ENCODE measurements at regions not wholly inside any gene's neighbourhood (a gene's known extent, or its start where the extent isn't known, plus 50 kb on each side); places are given as distances from the start of the nearest gene placed in this dataset.

GRCh38 chr9:13816837-13817236 is 497.1 kb downstream of the NFIB start:
- TF ChIP-seq CTCF (IDR thresholded peaks at IDR 0.05; ENCODE audit: low read depth, low read length, poor library complexity, severe bottlenecking), result no peak
- TF ChIP-seq EZH2phosphoT487 (IDR thresholded peaks at IDR 0.05; ENCODE audit: borderline replicate concordance, low read length), result no peak

Measured in DOHH2 (cell line).